Activated naive CD4-positive, alpha-beta T cell treated with anti-CD3 and anti-CD28 coated beads, Interleukin-2, amount 50 U/mL, for 24 hours (primary cell): ENCODE measurements at regions not wholly inside any gene's neighbourhood (a gene's known extent, or its start where the extent isn't known, plus 50 kb on each side); places are given as distances from the start of the nearest gene placed in this dataset.
"Not testable (repeated sequence)": the region's sequence is repeated elsewhere in the genome, so short reads cannot be mapped to it uniquely, and the experiment has no call there.

Source experiments
- H3K27ac Mint-ChIP-seq: one replicate; pipeline ENCODE4 v1.8.0; 2021; ENCODE audit warnings: mild to moderate bottlenecking, mixed read lengths
- H3K27me3 Mint-ChIP-seq: one replicate; pipeline ENCODE4 v1.8.0; 2021; ENCODE audit warnings: mixed read lengths
- H3K36me3 Mint-ChIP-seq: one replicate; pipeline ENCODE4 v1.8.0; 2021; ENCODE audit warnings: mixed read lengths
- H3K4me1 Mint-ChIP-seq: one replicate; pipeline ENCODE4 v1.8.0; 2021; ENCODE audit warnings: mixed read lengths
- H3K4me3 Mint-ChIP-seq: one replicate; pipeline ENCODE4 v1.8.0; 2021; ENCODE audit warnings: mild to moderate bottlenecking, mixed read lengths
- H3K9me3 Mint-ChIP-seq: one replicate; pipeline ENCODE4 v1.8.0; 2021; ENCODE audit warnings: mixed read lengths

- no peaks in the 10 kb centered on the region for H3K36me3 Mint-ChIP-seq
- H3K27me3 Mint-ChIP-seq, result peaks cover 12% of the 10 kb centered on the region
- no peak overlapping the region for H3K27ac Mint-ChIP-seq
- no peaks in the 10 kb centered on the region for H3K4me1 Mint-ChIP-seq
- no peaks in the 10 kb centered on the region for H3K9me3 Mint-ChIP-seq
- H3K4me3 Mint-ChIP-seq, result no peak overlapping the region
These were observed 307.3 kb upstream of the DIO3 start for GRCh38 chr14:101253948-101254347.

- Mint-ChIP-seq H3K27me3 (peaks cover 6% of the 10 kb centered on the region), H3K36me3 (no peaks in the 10 kb centered on the region), H3K9me3 (no peaks in the 10 kb centered on the region), H3K4me3 (no peak overlapping the region), H3K27ac (no peak overlapping the region), H3K4me1 (no peaks in the 10 kb centered on the region)
These were observed 306.2 kb upstream of the DIO3 start for GRCh38 chr14:101254805-101255764.

GRCh38 chr14:101255765-101256125, 305.6 kb upstream of the DIO3 start:
- H3K9me3 Mint-ChIP-seq, result no peaks in the 10 kb centered on the region
- no peak overlapping the region for H3K4me3 Mint-ChIP-seq
- H3K36me3 Mint-ChIP-seq, result peaks cover 2% of the 10 kb centered on the region

DNA sequence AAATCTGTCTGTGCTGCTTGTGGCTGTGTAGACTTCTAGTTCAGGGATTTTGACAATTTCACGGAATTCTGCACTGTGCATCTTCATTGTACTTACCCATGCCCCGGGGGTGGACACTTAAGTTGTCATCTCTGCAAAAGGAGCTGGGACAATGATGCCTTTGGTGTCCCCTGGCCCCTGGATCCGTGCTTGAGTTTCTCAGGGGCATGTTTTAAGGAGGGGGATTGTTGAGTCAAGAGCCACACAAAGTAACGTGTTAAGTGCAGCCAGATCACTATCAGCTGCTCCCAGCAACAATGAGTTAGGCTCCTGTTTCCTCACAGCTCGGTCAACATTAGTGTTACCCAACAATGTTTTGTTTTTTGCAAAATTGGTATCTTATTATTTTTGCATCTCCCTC, 305.0 kb upstream of the DIO3 start:
- Mint-ChIP-seq H3K27me3 (peaks cover 7% of the 10 kb centered on the region), H3K4me1 (no peaks in the 10 kb centered on the region), H3K4me3 (no peak overlapping the region), H3K27ac (no peak overlapping the region), H3K36me3 (peaks cover 2% of the 10 kb centered on the region), H3K9me3 (no peaks in the 10 kb centered on the region)

More at GRCh38 chr14:101255765-101256125, 305.6 kb upstream of the DIO3 start:
- Mint-ChIP-seq H3K4me1 (no peaks in the 10 kb centered on the region), H3K27me3 (peaks cover 7% of the 10 kb centered on the region), H3K27ac (no peak overlapping the region)

DNA sequence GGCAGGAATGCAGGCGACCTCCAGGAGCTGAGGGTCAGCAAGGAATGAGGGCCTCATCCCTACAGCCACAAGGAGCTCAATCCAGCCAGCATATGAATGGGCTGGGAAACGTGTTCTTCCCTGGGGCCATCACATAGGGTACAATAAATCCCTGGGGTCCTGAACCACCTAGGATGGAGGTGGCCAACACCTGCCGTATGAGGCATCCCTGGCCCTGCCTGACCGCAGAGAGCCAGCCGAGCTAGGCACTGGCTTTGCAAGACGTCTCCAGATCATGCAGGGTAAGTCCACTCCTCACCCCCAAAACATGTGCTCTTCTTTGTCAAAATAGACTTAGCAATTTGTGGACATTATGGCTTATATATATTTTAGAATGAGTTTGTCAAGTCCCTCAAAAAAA, 303.7 kb upstream of the DIO3 start:
- Mint-ChIP-seq H3K4me3 (no peak overlapping the region), H3K36me3 (peaks cover 2% of the 10 kb centered on the region), H3K27me3 (peaks cover 11% of the 10 kb centered on the region), H3K9me3 (peaks cover 7% of the 10 kb centered on the region), H3K27ac (no peak overlapping the region), H3K4me1 (no peaks in the 10 kb centered on the region)

DNA sequence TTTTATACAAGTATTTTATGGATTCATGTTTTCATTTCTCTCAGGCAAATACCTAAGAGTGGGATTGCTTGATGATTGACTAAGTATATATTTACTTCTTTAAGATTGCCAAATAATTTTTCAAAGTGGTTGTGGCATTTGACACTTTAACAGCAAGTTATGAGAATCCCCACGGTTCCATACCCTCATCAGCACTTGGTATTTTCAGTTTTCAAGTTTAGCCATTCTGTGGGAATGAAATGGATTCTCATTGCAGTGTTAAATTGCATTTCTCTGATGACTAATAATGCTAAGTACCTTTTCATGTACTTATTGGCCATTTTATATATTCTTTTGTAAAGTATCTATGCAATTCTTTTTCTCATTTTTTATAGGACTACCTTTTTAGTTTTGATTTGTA, 301.5 kb upstream of the DIO3 start:
- no peak overlapping the region for H3K4me3 Mint-ChIP-seq
- no peak overlapping the region for H3K27ac Mint-ChIP-seq
- H3K27me3 Mint-ChIP-seq, result peaks cover 8% of the 10 kb centered on the region
- H3K9me3 Mint-ChIP-seq, result peaks cover 7% of the 10 kb centered on the region
- H3K4me1 Mint-ChIP-seq, result no peaks in the 10 kb centered on the region
- peaks cover 2% of the 10 kb centered on the region for H3K36me3 Mint-ChIP-seq

GRCh38 chr14:101266441-101266840, 294.9 kb upstream of the DIO3 start:
- not testable (repeated sequence) for H3K27ac Mint-ChIP-seq, H3K4me3 Mint-ChIP-seq, H3K9me3 Mint-ChIP-seq, H3K4me1 Mint-ChIP-seq, H3K36me3 Mint-ChIP-seq, H3K27me3 Mint-ChIP-seq

GRCh38 chr14:101273091-101273490, 288.2 kb upstream of the DIO3 start:
- Mint-ChIP-seq H3K27me3 (peaks cover 23% of the 10 kb centered on the region), H3K4me3 (no peak overlapping the region), H3K4me1 (no peaks in the 10 kb centered on the region), H3K9me3 (peaks cover 9% of the 10 kb centered on the region), H3K27ac (no peak overlapping the region), H3K36me3 (peaks cover under 1% of the 10 kb centered on the region)

GRCh38 chr14:101276309-101277091, 284.8 kb upstream of the DIO3 start:
- peaks cover 2% of the 10 kb centered on the region for H3K36me3 Mint-ChIP-seq
- H3K9me3 Mint-ChIP-seq, result peaks cover 23% of the 10 kb centered on the region
- H3K27me3 Mint-ChIP-seq, result peaks cover 30% of the 10 kb centered on the region
- no peaks in the 10 kb centered on the region for H3K4me1 Mint-ChIP-seq
- H3K27ac Mint-ChIP-seq, result no peak overlapping the region
- H3K4me3 Mint-ChIP-seq, result no peak overlapping the region

GRCh38 chr14:101282418-101282817, 278.9 kb upstream of the DIO3 start:
- no peak overlapping the region for H3K27ac Mint-ChIP-seq
- H3K4me3 Mint-ChIP-seq, result no peak overlapping the region
- peaks cover 22% of the 10 kb centered on the region for H3K27me3 Mint-ChIP-seq
- no peaks in the 10 kb centered on the region for H3K4me1 Mint-ChIP-seq
- H3K9me3 Mint-ChIP-seq, result peaks cover 16% of the 10 kb centered on the region
- H3K36me3 Mint-ChIP-seq, result peaks cover 2% of the 10 kb centered on the region

GRCh38 chr14:101284711-101285110, 276.6 kb upstream of the DIO3 start:
- no peak overlapping the region for H3K27ac Mint-ChIP-seq
- no peak overlapping the region for H3K4me3 Mint-ChIP-seq
- peaks cover 15% of the 10 kb centered on the region for H3K27me3 Mint-ChIP-seq
- H3K4me1 Mint-ChIP-seq, result no peaks in the 10 kb centered on the region
- H3K36me3 Mint-ChIP-seq, result no peaks in the 10 kb centered on the region
- peaks cover 2% of the 10 kb centered on the region for H3K9me3 Mint-ChIP-seq

- Mint-ChIP-seq H3K4me1 (no peaks in the 10 kb centered on the region), H3K27ac (no peak overlapping the region), H3K27me3 (peaks cover 12% of the 10 kb centered on the region), H3K9me3 (no peaks in the 10 kb centered on the region), H3K4me3 (no peak overlapping the region), H3K36me3 (no peaks in the 10 kb centered on the region)
These were observed 274.9 kb upstream of the DIO3 start for GRCh38 chr14:101286271-101287018.

- Mint-ChIP-seq H3K27ac (no peak overlapping the region), H3K36me3 (no peaks in the 10 kb centered on the region), H3K4me1 (no peaks in the 10 kb centered on the region), H3K27me3 (peaks cover 15% of the 10 kb centered on the region), H3K4me3 (no peak overlapping the region), H3K9me3 (no peaks in the 10 kb centered on the region)
These were observed 272.7 kb upstream of the DIO3 start for GRCh38 chr14:101288436-101289229.

DNA sequence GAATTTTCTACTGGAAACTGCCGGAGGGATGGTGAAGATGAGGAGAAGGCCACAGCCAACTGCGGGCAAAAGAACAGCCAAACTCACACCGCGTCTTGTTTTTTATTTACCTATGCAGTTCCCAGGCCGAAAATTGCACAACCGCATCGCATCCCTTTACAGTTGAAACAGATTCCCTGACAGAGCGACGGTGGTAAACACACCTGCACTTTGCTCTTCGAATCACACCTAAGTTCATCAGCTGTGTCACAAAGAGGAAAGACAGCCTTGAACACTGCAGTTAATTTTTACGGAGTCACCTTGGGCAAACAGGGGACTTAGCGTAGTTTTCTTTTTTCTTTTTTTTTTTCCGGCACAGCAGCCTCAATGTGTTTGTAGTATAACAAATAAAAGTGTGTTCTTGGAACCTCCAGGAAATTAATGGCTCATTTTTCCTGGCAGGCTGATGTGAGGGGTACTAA, 272.0 kb upstream of the DIO3 start:
- peaks cover 15% of the 10 kb centered on the region for H3K27me3 Mint-ChIP-seq
- H3K4me1 Mint-ChIP-seq, result no peaks in the 10 kb centered on the region
- H3K36me3 Mint-ChIP-seq, result no peaks in the 10 kb centered on the region
- no peaks in the 10 kb centered on the region for H3K9me3 Mint-ChIP-seq
- H3K4me3 Mint-ChIP-seq, result no peak overlapping the region
- no peak overlapping the region for H3K27ac Mint-ChIP-seq

DNA sequence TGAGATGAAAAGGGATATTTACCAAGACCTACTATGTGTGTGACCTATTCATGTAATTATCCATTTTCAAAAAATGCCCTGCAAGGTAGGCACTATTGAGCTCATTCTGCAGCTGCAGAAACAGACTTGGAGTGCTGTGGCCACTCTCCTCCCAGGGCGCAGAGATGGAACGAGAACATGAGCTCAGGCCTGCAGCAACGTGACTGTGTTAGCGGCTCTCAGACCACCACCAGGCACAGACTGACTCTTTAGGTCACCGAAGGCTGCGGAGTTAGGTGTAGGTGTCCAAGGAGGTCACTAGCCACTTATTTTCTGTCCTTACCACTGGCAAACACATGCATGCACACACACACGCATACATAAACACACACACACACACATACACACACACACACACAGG, 271.4 kb upstream of the DIO3 start:
- Mint-ChIP-seq H3K27me3 (peaks cover 15% of the 10 kb centered on the region), H3K36me3 (no peaks in the 10 kb centered on the region)

More for the DNA sequence above, 271.4 kb upstream of the DIO3 start:
- no peak overlapping the region for H3K4me3 Mint-ChIP-seq
- no peaks in the 10 kb centered on the region for H3K4me1 Mint-ChIP-seq
- H3K27ac Mint-ChIP-seq, result no peak overlapping the region
- no peaks in the 10 kb centered on the region for H3K9me3 Mint-ChIP-seq
